DND-41 (cell line): ENCODE measurements at regions not wholly inside any gene's neighbourhood (a gene's known extent, or its start where the extent isn't known, plus 50 kb on each side); places are given as distances from the start of the nearest gene placed in this dataset.

Experiments used
- EZH2 ChIP-seq: IDR thresholded peaks from 3 replicates; pipeline ENCODE4 v1.6.1; 2012; ENCODE audit warnings: borderline replicate concordance, low read depth, mild to moderate bottlenecking, moderate library complexity, low read length, inconsistent platforms; ENCODE audit not compliant: severe bottlenecking
- TF ChIP-seq, protein P1 (sequence below): IDR thresholded peaks from 2 replicates; pipeline ENCODE4 v1.5.1; 2012; ENCODE audit warnings: borderline replicate concordance, low read length, moderate library complexity, mild to moderate bottlenecking; ENCODE audit not compliant: poor library complexity, severe bottlenecking; ENCODE audit errors: extremely low read depth

DNA sequence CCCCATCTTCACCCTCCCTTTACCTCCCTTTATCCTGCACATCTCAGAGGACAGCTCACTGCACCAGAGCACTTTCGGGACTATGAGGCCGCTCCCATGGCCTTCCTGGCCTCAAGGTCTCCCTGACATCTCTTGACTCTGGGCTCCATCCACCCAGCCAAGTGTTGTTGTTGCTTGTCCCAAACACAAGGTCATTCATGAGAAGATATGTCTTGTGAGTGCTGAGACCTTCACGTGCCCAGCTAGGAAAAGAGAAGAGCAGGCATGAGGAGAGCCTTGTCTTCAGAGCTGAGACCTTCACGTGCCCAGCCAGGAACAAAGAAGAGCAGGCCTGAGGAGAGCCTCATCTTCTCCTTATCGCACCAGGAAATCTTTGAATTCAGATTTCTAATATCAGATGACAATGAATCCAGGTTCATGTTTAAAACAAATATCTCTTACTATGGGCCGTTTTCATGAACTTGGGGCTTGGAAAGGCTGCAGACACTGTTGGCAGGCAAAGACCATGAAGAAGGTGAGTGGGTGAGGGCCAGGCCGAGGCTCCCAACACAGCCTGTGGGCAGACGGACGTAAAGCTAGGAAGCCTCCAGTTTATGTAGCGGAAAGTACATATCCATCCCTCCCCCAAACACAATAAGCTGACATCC, 256.1 kb downstream of the NDUFA10 start:
- TF ChIP-seq, protein P1, sequence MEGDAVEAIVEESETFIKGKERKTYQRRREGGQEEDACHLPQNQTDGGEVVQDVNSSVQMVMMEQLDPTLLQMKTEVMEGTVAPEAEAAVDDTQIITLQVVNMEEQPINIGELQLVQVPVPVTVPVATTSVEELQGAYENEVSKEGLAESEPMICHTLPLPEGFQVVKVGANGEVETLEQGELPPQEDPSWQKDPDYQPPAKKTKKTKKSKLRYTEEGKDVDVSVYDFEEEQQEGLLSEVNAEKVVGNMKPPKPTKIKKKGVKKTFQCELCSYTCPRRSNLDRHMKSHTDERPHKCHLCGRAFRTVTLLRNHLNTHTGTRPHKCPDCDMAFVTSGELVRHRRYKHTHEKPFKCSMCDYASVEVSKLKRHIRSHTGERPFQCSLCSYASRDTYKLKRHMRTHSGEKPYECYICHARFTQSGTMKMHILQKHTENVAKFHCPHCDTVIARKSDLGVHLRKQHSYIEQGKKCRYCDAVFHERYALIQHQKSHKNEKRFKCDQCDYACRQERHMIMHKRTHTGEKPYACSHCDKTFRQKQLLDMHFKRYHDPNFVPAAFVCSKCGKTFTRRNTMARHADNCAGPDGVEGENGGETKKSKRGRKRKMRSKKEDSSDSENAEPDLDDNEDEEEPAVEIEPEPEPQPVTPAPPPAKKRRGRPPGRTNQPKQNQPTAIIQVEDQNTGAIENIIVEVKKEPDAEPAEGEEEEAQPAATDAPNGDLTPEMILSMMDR, result no peak
- TF ChIP-seq EZH2, result no peak
